ENCODE measurements at regions not wholly inside any gene's neighbourhood (a gene's known extent, or its start where the extent isn't known, plus 50 kb on each side); places are given as distances from the start of the nearest gene placed in this dataset.

- TF ChIP-seq ZBTB37 (CRISPR knock-in tag; IDR thresholded peaks at IDR 0.05) (no peak), ZNF414 (CRISPR knock-in tag; IDR thresholded peaks at IDR 0.05) (no peak), ZNF558 (CRISPR knock-in tag; IDR thresholded peaks at IDR 0.05; ENCODE audit: borderline replicate concordance) (no peak), JUNB (CRISPR knock-in tag; IDR thresholded peaks at IDR 0.05; ENCODE audit: borderline replicate concordance) (no peak), ZNF101 (CRISPR knock-in tag; IDR thresholded peaks at IDR 0.05; ENCODE audit: borderline replicate concordance, low read depth) (no peak)
These were observed 948.8 kb downstream of the SOCS6 start (continued) for GRCh38 chr18:71237641-71238040.

GRCh38 chr18:71233177-71233576, 944.3 kb downstream of the SOCS6 start:
- Histone ChIP-seq H3K27ac (ENCODE audit: extremely low read length, insufficient read depth, low read length) (no peak overlapping the region), H3K79me2 (ENCODE audit: insufficient read depth, low read length) (no peaks in the 10 kb centered on the region), H3K4me3 (replicated peaks in 1 of 3; ENCODE audit: insufficient read depth in 1 of 3, low read depth in 2 of 3, low read length in 3 of 3) (no peak overlapping the region), H3K27me3 (ENCODE audit: control insufficient read depth in 1 of 2, insufficient read depth in 2 of 2, low read length in 2 of 2) (no peaks in the 10 kb centered on the region), H3K4me2 (ENCODE audit: low read depth, low read length) (no peak overlapping the region), H3K36me3 (replicated peaks in 1 of 2; ENCODE audit: control insufficient read depth in 1 of 2, insufficient read depth in 2 of 2, low read length in 2 of 2) (no peaks in the 10 kb centered on the region), H3K9me3 (ENCODE audit: low read length) (no peaks in the 10 kb centered on the region), H2AFZ (ENCODE audit: low read length) (no peak overlapping the region), H4K20me1 (ENCODE audit: insufficient read depth, low read length) (no peaks in the 10 kb centered on the region), H3K4me1 (ENCODE audit: insufficient read depth, low read length) (no peaks in the 10 kb centered on the region), H3K9ac (ENCODE audit: insufficient read depth, low read depth, low read length) (no peak overlapping the region)
- WGBS (ENCODE audit: low lambda C conversion rate) = under 1% methylated on average over 4 of the region's 4 CpGs
- CTCF ChIA-PET (ENCODE audit: low intra/inter-chr PET ratio, low total read pairs) = no interaction called here
- POLR2A ChIA-PET = no interaction called here
- TF ChIP-seq ZFP37 (CRISPR knock-in tag; IDR thresholded peaks at IDR 0.05; ENCODE audit: borderline replicate concordance) = no peak
- peak; percentile 98 for TF ChIP-seq MNT (IDR thresholded peaks at IDR 0.05)
- no peak for TF ChIP-seq SNAPC5 (CRISPR knock-in tag; IDR thresholded peaks at IDR 0.05; ENCODE audit: borderline replicate concordance)
- intact Hi-C loops (cut with micrococcal nuclease; ENCODE audit: unreplicated experiment) (no loop called here), in situ Hi-C loops (cut with HindIII; ENCODE audit: extremely low pct_ligation_motif_present, low pct_unique_long_range_greater_than_20kb) (no loop called here)
- DNase-seq (ENCODE audit: low spot score) (no peak), FAIRE-seq (no peak), ATAC-seq (no peak)
- no TSS peak for BruUV-seq (replicated peaks)

All from HepG2 (cell line).